Kasumi-1 (cell line): ENCODE measurements at regions not wholly inside any gene's neighbourhood (a gene's known extent, or its start where the extent isn't known, plus 50 kb on each side); places are given as distances from the start of the nearest gene placed in this dataset.
A peak's percentile ranks its signal among the peaks of the same experiment; 100 is the strongest.
"Not testable (repeated sequence)": the region's sequence is repeated elsewhere in the genome, so short reads cannot be mapped to it uniquely, and the experiment has no call there.

ENCODE experiments used
- DNase-seq, 2 experiments: peaks; one replicate each; lab custom pipeline; 2025; lab: John Stamatoyannopoulos, UW

DNA sequence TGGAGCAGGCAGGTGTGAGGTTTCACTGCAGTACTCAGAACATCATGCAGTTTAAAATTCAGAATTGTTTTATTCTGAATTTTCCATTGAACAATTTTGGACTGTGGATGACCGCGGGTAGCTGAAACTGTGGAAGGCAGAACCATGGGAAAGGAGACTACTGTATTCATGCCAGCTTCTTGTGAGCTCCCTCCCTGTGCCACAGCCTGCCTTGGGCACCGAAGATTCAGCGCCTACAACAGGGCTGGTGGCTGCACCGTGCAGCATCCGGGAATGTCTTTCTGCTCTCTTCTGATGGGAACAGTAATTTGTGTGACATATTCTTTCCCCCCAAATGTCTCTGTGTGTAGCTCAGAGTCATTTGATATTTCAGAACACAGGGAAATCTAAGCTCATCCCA lies 118.5 kb upstream of the NKX1-1 start:
- no peak for DNase-seq

DNA sequence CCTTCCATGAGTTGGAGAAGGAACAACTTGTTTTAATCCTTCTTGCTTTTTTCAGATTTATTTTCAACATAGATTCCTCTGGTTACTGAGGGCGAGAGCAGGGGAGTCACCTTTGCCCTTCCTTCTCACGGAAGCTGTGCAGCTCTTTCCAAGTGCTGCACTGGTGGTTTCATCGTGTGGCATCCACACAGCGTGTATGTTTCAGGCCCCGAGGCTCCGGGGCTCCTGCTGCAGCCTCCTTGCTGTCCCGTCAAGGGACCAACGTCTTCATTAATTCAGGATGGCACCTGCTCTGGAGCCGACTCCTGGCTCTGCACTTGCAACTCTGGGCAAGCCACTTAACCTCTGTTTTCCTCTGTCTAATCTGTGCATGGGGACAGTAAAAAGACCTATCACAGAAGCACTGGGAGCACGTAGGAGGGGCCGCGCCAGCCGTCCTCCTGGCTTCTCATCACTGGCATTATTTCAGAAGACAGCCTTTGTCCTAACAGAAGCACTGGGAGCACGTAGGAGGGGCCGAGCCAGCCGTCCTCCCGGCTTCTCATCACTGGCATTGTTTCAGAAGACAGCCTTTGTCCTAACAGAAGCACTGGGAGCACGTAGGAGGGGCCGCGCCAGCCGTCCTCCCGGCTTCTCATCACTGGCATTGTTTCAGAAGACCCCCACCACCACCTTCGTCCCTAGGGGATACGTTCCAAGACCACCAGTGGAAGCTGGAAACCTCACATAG lies 117.8 kb upstream of the NKX1-1 start:
- DNase-seq, result no peak

DNA sequence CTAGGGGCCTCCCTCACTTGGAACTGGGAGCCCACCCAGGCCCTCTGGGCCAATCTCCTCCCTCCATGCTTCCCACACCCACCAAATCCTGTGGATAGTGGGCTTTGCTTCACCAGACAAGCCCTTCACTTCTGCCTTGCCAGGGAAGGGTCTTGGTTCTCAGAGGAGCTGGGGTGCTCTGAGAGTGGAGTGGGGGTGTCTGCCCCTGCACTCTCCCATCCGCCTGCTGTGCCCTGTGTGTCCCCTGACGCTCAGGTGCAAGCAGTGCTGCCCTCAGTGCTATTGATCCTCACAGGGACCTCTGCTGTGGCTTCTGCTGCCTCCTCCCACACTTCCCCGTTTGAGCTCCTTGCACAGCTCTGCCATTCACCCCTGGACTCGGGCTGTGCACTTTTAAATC lies 117.3 kb upstream of the NKX1-1 start:
- no peak for DNase-seq

DNA sequence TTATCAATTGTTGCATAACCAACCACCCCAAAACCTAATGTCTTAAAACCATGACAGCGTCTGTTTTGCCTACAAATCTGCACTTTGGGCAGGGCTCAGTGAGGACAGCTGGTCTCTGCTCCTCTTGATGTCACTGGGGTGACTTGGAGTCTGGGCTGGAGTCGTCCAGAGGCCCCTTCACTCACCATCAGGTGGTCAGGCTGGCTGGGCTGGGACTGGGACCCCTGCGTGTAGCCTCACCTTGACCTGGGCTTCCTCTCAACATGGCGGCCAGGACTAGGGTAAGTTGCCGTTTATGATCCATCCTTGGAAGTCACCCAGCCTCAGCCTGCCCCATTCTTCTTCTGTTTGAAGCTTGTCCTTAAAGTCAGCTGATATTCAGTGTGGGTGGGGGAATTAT lies 116.8 kb upstream of the NKX1-1 start:
- DNase-seq, result no peak

DNA sequence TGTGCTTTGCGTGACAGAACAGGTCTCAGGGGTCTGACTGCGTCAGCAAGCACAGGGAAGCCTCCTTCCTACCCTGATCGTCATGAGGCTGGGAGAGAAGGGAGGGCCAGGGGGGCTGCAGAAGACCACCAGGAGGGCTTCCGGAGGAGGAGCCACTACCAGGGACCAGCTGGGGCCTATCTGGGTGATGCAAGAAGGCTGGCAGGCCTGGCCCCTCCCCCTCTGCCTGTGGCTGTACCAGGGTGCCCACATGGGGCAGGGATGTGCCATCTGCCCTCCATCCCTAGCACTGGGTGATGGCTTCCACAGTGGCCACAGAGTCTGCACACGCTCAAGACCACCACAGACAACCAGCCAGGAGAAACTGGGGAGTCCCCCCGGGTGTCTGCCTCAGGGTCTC lies 116.4 kb upstream of the NKX1-1 start:
- no peak for DNase-seq

DNA sequence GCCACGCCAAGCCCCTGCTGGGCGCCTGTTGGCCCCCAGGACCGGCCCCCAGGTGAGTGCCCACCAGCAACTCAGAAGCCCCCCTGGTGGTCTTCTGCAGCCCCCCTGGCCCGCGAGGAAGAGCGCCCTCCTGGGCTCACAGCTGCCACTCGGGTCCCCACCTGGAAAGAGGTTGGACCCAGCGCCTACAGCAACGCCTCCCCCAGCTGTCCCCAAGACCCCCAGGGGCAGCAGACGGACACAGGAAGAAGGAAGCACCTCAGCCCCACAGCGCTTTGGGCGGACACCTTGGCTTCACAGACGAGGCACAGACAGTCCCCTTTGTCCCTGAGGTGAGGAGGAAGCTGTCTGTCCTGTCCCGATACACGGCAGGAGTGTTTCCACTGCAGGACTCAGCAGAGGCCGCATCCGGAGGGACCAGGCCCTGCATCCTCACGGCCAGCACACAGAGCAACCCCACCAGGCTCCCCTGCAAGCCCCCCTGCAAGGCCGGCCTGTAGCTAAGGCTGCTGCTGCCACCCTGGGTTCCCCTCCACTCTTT lies 115.6 kb upstream of the NKX1-1 start:
- no peak for DNase-seq

DNA sequence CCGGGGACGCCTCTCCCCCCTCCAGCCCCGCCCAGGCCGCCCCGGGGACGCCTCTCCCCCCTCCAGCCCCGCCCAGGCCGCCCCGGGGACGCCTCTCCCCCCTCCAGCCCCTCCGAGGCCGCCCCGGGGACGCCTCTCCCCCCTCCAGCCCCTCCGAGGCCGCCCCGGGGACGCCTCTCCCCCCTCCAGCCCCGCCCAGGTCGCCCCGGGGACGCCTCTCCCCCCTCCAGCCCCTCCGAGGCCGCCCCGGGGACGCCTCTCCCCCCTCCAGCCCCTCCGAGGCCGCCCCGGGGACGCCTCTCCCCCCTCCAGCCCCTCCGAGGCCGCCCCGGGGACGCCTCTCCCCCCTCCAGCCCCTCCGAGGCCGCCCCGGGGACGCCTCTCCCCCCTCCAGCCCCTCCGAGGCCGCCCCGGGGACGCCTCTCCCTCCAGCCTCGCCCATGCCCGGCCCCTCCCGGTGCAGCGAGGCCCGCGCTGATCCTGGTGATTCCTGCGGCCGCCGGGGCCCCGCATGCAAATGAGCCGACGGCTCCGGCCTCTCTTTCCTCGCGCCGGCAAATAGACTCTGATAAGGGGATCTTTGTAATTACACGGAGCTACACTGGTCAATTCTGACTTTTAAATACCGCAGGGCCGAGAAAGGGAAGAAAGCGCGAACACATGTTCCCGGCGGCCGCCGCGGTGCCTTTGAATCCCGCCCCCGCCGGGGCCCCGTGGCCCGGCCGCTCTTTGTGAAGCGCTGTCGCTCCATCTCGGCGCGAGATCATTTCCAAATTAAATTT lies 114.7 kb upstream of the NKX1-1 start:
- not testable (repeated sequence) for DNase-seq

DNA sequence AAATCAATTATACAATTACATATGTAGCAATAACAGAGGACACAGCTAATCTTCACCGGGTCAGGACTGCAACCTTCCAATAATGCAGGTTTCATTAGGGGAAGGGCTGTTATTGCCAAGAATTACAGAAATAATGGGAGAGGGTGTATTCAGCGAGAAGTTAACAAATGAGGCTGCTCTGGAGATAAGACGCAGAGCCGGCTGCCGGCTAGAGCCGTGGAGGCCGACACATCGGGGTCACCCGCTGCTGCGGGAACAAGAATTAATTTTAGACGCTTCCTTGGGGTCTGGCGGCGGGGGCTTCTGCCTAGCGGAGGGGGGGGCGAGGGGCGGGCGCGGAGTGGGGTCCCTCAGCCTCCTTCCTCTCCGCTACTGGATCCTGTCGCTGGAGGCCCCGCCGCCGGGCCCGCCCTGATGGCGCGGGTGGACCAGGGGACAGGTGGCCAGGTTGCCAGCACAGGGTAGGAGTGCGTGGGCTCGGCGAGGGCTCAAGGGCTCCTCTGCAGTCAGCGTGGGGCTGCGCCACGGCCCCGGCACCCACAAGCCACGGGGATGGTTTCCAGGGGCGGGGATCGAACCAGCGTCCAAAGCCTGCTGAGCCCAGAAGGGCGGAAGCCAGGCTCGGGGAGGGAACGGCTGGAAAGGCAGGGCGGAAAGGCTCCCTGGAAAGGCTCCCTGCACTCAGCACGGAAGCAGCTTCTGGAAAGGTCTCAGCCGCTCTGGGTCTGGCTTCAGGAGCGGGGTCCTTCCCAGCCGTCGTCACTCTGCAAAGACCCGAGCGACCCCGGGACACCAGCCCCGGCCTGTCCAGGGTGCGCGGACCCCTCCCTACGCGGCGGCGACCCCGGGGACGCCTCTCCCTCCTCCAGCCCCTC lies 113.8 kb upstream of the NKX1-1 start:
- no peak for DNase-seq

DNA sequence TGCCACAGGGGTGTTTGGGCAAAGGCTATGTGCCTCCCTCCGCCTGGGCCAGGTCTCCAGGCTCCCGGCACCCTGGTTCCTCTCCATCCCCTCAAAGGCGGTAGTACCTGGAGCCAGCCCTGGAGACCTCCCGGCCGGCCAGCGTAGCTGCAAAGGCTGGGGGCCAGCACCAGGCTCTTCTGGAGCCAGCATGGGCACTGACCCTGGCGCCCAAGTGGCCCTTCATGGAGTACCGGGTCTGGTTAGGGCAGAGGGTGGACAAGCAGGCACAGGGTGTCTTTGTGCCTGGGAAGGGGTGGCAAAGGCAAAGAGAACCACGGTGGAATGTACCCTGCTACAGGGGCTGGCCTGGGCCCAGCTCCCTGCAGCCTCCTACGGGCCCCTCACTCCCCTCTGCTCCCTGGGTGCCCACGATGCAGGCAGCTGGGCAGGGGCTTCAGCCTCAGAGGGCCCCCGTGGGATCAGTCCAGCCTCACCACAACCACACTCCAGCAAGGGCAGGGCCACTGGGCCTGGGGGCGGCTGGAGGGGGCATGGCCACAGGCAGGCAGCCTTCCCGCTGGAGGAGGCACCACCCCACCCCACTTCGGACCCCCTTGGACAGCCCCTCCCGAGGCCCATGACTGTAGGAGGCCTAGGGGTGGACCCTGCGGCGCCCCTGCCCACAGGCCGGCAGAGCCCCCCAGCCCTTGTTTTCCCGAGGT lies 112.9 kb upstream of the NKX1-1 start:
- no peak for DNase-seq

DNA sequence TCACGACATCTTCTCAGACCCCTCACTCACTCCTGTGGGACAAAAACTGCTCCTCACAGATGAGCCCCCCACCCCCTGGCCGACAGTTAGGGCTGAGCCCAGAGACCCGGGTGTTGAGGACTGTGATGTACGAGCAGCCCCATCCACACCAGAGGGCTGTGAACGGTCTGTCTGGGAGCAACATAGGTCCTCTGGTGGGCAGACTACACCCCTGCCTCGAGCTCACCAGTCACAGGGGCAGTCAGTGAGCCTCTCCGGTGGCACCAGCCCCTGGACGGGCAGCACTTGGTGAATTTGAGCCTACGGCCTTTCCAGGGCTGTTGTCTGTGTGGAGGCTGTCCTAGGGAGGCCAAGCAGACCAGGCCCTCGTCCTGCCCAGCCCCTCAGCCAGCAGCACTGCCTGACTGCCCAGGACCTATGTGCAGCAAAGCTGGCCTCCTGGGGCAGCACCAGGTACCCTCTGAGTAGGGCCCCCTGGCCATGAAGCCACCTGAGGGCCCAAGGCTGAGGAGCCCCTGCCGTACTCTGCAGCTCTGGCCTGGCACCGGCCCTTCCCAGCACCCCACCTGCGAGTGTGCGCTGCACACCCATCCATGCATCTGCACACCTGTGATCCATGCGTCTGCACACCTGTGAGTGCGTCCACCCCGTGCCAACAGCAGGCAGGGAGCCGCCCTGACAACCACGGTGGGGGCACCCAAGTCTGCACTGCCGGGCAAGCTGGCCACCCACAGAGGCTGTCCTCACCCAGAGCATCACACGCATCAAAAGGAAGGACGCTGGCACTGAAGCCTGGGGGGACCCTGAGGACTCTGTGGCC lies 111.6 kb upstream of the NKX1-1 start:
- no peak for DNase-seq

DNA sequence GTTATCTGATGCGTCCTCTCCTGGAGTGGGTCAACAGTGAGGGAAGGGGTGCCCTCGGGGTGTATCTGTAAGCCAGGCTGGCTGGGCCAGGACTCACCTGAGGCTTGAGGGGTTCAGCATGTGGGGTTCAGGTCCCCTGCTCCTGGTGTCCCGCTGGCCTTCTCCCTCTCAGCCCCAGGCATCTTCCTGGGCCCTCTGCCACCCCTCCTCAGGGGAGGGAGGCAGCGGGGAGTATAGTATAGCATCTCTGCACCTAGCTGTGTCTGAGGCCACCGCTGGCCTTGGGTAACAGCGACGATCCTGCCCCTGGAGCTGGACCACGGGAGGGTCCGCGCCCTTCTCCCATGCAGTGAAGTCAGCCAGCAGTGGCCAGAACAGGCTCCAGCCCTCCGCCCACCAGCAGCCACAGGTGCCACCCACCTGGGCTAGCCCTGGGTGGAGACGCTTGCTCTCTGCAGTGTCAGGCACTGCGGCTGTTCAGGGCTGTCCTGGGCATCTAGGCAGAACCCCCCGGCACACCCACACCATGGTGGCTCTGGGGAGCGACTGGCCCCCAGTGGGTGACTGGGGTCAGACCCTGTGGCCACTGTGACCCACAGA lies 110.7 kb upstream of the NKX1-1 start:
- no peak for DNase-seq

DNA sequence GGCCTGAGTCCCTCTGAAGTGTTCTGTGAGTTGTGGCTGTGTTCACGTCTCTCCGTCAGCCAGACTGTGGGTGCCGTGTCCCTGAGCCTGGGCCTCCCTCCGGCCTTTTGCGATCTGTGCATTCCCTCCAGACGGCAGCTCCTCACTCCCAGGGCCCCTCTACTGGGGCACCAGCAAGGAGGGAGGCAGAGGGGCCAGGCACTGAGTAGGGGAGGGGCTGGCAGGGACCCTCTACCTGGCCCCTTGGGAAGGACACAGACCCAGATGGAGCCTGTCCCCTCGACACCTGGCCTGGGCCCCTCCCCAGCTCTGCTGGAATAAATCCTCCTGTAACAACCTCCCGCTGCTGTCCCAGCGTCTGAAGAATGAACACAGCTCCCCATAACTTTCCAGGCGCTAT lies 110.0 kb upstream of the NKX1-1 start:
- no peak for DNase-seq

DNA sequence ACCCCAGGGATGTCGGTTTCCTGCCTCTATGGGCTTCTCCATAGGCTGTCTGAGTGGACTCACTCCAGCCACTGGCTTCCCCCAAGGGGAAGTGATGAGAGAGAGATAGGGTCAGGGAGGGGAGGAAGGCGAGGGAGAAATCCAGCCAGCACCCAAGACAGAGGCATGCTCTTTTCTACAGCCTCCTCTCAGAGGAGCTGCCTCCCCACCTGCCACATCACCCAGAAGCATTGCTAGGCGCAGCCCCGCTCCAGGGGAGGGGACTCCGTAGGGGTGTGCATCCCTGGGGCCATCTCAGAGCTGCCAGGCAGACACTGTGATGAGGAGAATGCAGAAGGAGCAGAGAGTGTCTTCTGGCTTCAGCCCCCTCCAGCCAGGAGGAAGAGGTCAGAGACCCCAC lies 109.5 kb upstream of the NKX1-1 start:
- DNase-seq, result no peak

DNA sequence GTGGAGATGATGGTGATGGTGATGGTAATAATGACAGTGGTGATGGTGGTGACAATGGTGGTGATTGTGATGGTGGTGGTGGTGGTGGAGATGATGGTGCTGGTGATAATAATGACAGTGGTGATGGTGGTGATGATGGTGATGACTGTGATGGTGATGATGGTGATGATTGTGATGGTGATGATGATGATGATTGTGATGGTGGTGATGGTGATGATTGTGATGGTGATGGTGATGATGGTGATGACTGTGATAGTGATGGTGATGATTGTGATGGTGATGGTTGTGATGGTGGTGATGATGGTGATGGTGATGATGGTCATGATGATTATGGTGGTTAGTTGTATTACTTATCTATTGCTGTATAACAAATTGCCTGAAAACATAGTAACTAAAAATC lies 108.9 kb upstream of the NKX1-1 start:
- DNase-seq, result no peak

DNA sequence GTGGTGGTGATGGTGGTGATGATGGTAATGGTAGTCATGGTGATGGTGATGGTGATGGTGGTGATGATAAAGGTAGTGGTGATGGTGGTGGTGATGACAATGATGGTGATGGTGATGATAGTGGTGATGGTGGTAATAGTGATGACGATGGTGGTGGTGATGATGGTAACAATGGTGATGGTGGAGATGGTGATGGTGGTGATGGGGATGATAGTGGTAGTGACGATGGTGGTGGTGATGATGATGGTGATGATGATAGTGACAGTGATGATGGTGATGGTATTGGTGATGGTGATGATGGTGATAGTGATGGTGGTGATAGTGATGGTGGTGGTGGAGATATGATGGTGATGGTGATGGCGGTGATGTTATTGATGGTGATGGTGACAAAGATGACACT lies 108.4 kb upstream of the NKX1-1 start:
- no peak for DNase-seq

DNA sequence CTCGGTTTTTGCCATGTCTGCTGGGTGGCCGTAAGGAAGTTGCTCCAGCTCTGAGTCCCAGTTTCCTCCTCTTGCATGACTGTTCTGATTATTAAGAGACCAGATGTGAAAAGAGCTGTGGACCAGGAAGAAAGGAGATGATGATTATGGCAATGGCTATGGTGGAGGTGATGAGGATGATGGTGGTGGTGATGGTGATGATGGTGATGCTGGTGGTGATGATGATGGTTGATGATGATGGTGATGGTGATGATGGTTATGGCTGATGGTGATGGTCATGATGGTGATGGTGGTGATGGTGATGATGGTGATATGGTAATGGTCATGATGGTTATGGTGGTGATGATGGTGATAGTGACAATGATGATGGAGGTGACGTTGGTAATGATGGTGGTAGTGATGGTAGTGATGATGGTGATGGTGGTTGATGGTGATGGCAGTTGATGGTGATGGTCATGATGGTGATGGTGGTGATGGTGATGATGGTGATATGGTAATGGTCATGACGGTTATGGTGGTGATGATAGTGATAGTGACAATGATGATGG lies 107.8 kb upstream of the NKX1-1 start:
- no peak for DNase-seq

DNA sequence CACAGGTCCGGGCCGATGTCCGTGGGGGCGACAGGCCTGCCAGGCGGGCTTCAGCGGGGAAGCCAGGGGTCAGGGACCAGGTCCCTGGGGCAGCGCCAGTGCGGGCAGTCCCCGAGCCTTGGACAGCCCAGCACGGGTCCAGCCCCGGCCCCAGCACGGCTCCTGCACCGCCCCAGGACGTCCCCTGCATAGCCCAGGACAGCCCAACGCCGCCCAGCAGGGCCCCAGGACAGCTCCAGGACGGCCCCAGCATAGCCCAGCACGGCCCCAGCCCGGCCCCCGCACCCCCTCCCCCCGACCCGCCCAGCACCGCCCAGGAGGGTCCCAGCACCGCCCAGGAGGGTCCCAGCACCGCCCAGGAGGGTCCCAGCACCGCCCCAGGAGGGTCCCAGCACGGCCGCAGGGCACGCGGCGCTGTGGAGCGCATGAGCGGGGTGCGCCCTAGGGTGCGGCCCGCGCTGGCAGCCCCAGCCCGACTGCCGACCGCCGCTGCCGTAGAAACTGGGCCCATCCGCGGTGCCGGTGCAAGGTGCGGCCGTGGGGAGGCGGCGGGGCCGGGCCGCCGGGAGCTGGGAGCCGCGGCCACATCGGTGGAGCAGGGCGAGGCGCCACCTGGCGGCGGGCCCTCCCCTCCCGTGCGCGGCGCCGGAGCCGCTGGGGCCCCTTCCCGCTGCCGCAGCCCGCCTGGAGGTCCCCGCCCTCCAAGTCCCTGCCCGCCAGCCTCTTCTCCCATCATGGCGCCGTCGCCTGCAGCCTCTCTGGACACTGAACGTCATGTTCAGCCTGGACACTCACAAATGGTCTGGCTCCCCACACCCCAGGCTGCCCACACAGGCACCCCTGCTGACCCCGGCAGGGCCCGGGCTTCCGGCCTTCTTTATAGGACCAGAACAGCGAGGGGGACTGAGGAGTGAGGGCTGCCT lies 106.8 kb upstream of the NKX1-1 start:
- DNase-seq, result peak in 1 of 2 experiments; percentile 11

DNA sequence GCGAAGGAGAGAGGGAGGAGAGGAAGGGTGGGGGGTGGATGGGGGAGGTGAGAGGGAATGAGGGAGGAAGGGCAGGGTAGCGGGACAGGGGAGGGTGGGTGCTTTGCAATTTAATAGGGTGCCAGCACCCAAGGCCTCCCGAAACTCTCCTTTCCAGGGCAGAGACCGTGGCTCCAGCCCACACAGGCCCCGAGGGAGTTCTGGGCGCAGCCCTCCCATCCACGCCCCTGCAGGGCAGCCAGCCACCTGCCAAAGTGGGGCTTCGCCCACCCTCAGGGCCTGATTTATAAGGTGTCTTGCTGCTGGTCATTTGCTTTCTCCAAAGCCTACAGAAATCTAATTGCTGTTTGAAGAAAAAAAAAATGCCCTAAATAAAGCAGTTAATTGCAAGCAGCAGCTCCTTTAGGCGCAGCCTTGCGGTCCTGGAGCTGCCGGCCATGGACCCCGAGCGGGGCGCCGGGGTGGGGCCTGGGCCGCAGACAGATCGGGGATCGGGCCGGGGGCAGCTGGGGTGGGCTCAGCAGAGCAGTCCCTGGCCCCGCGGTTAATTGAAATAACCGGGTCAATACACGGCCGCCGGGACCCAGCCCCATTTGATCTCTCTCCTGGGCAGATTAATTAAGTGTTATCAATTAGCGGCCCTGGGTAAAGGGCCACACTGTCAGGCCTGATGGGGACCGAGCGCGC lies 106.0 kb upstream of the NKX1-1 start:
- DNase-seq, result no peak
